Endometrium (tissue), 2 donors: ENCODE measurements at regions not wholly inside any gene's neighbourhood (a gene's known extent, or its start where the extent isn't known, plus 50 kb on each side); places are given as distances from the start of the nearest gene placed in this dataset.

Experiments
- FAIRE-seq: peaks from 2 replicates; lab custom pipeline; 2012; peaks lifted over from hg19 to GRCh38; lab: Jason Lieb, UNC
- donor health status: control.
- donor health status: control.

DNA sequence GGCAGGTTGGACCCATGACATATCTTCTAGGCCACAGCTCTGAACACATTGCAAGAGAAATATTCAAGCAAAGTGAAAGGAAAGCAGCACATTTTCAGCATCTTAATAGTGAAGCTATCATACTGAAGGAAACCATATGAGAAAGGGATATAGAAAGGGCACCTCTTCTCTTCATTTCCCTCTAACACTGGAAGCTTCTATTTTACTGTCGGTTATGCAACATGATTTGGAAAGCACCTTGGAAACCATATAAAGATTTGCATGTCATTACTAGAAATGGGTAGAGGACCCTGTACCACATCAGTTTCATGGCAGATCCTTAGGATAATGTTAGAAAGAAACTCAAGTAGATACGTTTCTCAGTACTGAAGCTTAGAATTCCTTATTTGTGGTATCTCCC lies 70.5 kb upstream of the HMGN3 start:
- no peak for FAIRE-seq

- FAIRE-seq, result no peak
Observed at GRCh38 chr6:79302341-79302740, 67.9 kb upstream of the HMGN3 start.

DNA sequence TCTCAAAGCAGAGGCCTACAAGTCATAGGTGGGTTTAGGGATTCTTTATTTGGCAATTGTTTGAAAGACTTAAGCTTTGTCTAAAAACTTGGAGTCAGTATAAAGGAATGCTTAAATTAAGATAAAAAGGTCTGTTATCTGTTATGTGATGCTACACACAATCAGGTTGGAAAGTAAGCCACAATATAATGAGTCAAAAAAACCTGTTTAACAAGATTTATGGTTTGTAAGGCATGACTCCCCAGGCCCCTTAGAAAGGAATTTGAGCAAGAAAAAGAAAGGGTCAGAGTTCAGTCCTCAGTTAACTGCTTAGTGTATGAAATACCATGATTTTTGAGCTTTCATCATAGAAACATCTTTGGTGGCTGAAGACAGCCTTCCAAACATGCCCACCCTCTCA lies 66.8 kb upstream of the HMGN3 start:
- no peak for FAIRE-seq

- no peak for FAIRE-seq
Observed at GRCh38 chr6:79296211-79296610, 61.7 kb upstream of the HMGN3 start.
